ENCODE measurements at regions not wholly inside any gene's neighbourhood (a gene's known extent, or its start where the extent isn't known, plus 50 kb on each side); places are given as distances from the start of the nearest gene placed in this dataset.

- TF ChIP-seq, protein P1, sequence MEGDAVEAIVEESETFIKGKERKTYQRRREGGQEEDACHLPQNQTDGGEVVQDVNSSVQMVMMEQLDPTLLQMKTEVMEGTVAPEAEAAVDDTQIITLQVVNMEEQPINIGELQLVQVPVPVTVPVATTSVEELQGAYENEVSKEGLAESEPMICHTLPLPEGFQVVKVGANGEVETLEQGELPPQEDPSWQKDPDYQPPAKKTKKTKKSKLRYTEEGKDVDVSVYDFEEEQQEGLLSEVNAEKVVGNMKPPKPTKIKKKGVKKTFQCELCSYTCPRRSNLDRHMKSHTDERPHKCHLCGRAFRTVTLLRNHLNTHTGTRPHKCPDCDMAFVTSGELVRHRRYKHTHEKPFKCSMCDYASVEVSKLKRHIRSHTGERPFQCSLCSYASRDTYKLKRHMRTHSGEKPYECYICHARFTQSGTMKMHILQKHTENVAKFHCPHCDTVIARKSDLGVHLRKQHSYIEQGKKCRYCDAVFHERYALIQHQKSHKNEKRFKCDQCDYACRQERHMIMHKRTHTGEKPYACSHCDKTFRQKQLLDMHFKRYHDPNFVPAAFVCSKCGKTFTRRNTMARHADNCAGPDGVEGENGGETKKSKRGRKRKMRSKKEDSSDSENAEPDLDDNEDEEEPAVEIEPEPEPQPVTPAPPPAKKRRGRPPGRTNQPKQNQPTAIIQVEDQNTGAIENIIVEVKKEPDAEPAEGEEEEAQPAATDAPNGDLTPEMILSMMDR (IDR thresholded peaks at IDR 0.05; ENCODE audit: low read length), result peak; percentile 33
- no peak for TF ChIP-seq EZH2 (optimal IDR thresholded peaks at IDR 0.05; ENCODE audit: low read depth, low read length)
Measured at GRCh38 chr2:125364192-125364983, 1291.6 kb upstream of the GYPC start.
